Upper lobe of left lung (tissue), 6 donors: ENCODE measurements at regions not wholly inside any gene's neighbourhood (a gene's known extent, or its start where the extent isn't known, plus 50 kb on each side); places are given as distances from the start of the nearest gene placed in this dataset.
"Not testable (repeated sequence)": the region's sequence is repeated elsewhere in the genome, so short reads cannot be mapped to it uniquely, and the experiment has no call there.

Experiments
- ATAC-seq, 2 donors: fragments of 200-7000 bp; cut with Tn5 transposase; one replicate each; pipeline ENCODE4 v1.9.1; 2022; ENCODE audit warnings: mild to moderate bottlenecking in 2 of 2, moderate library complexity in 2 of 2; ENCODE audit not compliant: low FRiP score in 2 of 2
- DNase-seq, 2 donors: peaks; one replicate each; pipeline ENCODE4 v3.0.0-alpha.2; 2019 to 2020
- H3K27ac ChIP-seq, 4 donors: fragments of 200-600 bp; sonication (generic); one replicate each; pipeline ENCODE4 v1.5.1; 2016 to 2019
- H3K27me3 ChIP-seq, 4 donors: fragments of 200-600 bp; sonication (generic); one replicate each; pipeline ENCODE4 v1.5.1; 2017 to 2019
- H3K36me3 ChIP-seq, 4 donors: fragments of 200-600 bp; sonication (generic); one replicate each; pipeline ENCODE4 v1.5.1; 2016 to 2019
- H3K4me1 ChIP-seq, 4 donors: fragments of 200-600 bp; sonication (generic); one replicate each; pipeline ENCODE4 v1.5.1; 2018 to 2019
- H3K4me3 ChIP-seq, 4 donors: fragments of 200-600 bp; sonication (generic); one replicate each; pipeline ENCODE4 v1.5.1; 2017 to 2019; ENCODE audit warnings: mild to moderate bottlenecking in 2 of 4, moderate library complexity in 1 of 4
- H3K9me3 ChIP-seq, 4 donors: fragments of 200-600 bp; sonication (generic); one replicate each; pipeline ENCODE4 v1.5.1; 2018 to 2019
- EP300 ChIP-seq, 4 donors: sonication (generic); formaldehyde crosslinking; IDR thresholded peaks; one replicate each; pipeline ENCODE4 v1.5.1; 2017; ENCODE audit warnings: antibody characterized with exemption in 4 of 4, control low read depth in 2 of 4
- POLR2A ChIP-seq, 4 donors: fragments of 450-650 bp; IDR thresholded peaks; one replicate each; pipeline ENCODE4 v1.5.1; 2016 to 2017; ENCODE audit warnings: antibody characterized with exemption in 4 of 4, mild to moderate bottlenecking in 2 of 4
- POLR2AphosphoS5 ChIP-seq, 2 donors: sonication (generic); formaldehyde crosslinking; IDR thresholded peaks; one replicate each; pipeline ENCODE4 v1.5.1; 2017; ENCODE audit warnings: antibody characterized with exemption in 2 of 2
- WGBS, 2 donors: methylation state at CpG; one replicate each; pipeline ENCODE4 v1.1.5; 2017 to 2018; 5-methylcytosine and 5-hydroxymethylcytosine counted together
- TF ChIP-seq, protein P1 (sequence below), 6 experiments: fragments of 450-650 bp in 4 of 6; fragments of 200-600 bp in 2 of 6; sonication (generic) in 2 of 6; IDR thresholded peaks; one replicate each; pipeline ENCODE4 v1.5.1; 2016 to 2019; ENCODE audit warnings: antibody characterized with exemption in 6 of 6
- donor health status: DM: no; HTN: no; CAD: no; lungs with moderate emphysema.
- donor health status: DM: no; HTN: yes; CAD: no; lungs with severe emphysema.

DNA sequence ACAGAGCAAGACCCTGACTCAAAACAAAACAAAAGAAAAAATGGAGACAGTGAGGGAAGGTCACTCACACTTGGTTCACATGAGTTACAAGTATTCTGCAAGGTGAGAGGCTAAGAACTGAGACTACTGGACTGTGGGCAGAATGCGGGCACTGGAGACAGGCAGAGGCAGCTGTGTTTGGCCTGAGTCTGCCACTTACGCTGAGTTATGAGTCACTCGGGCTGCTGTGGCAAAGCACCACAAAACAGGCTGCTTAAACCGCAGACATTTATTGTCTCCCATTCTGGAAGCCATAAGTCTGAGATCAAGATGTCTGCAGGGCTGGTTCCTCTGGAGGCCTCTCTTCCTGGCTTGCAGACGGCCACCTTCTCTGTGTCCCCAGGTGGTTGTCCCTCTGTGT lies 122.8 kb downstream of the SHANK2 start:
- no peak for ATAC-seq
- Histone ChIP-seq H3K27me3 (no peaks in the 10 kb centered on the region), H3K27ac (no peak overlapping the region), H3K9me3 (no peaks in the 10 kb centered on the region), H3K4me3 (no peak overlapping the region), H3K4me1 (no peaks in the 10 kb centered on the region), H3K36me3 (no peaks in the 10 kb centered on the region)
- 82 to 94% methylated on average over 5 of the region's 5 CpGs for WGBS, 2 donors
- DNase-seq = no peak
- TF ChIP-seq POLR2A (IDR thresholded peaks at IDR 0.05) (no peak), EP300 (IDR thresholded peaks at IDR 0.05) (no peak), POLR2AphosphoS5 (IDR thresholded peaks at IDR 0.05) (no peak)
- TF ChIP-seq, protein P1, sequence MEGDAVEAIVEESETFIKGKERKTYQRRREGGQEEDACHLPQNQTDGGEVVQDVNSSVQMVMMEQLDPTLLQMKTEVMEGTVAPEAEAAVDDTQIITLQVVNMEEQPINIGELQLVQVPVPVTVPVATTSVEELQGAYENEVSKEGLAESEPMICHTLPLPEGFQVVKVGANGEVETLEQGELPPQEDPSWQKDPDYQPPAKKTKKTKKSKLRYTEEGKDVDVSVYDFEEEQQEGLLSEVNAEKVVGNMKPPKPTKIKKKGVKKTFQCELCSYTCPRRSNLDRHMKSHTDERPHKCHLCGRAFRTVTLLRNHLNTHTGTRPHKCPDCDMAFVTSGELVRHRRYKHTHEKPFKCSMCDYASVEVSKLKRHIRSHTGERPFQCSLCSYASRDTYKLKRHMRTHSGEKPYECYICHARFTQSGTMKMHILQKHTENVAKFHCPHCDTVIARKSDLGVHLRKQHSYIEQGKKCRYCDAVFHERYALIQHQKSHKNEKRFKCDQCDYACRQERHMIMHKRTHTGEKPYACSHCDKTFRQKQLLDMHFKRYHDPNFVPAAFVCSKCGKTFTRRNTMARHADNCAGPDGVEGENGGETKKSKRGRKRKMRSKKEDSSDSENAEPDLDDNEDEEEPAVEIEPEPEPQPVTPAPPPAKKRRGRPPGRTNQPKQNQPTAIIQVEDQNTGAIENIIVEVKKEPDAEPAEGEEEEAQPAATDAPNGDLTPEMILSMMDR (IDR thresholded peaks at IDR 0.05) = no peak

DNA sequence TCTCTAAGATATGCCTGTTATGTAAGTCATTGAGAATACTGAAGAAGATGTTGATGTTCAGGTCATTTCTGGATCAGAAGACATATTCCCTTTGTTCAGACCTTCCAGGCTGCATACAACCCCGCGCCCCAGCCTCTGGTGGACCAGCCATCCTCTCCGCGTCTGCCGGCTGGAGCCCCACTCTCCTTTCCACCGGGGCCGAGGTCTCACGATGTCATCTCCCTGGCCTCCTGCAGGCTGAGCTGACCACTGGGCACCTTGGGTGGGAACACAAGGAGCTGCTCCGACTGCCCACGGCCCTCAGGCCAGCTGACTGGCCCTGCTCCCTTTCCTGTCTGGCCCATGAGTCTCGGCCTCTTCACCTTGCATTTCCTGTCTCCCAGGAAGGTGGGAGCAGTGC lies 124.6 kb downstream of the SHANK2 start:
- H3K36me3 ChIP-seq = no peaks in the 10 kb centered on the region
- H3K4me3 ChIP-seq = no peak overlapping the region
- 86 to 88% methylated on average over 11 of the region's 11 CpGs for WGBS, 2 donors
- H3K9me3 ChIP-seq = no peaks in the 10 kb centered on the region
- TF ChIP-seq, protein P1 (IDR thresholded peaks at IDR 0.05) = no peak
- TF ChIP-seq POLR2AphosphoS5 (IDR thresholded peaks at IDR 0.05) (no peak), POLR2A (IDR thresholded peaks at IDR 0.05) (no peak), EP300 (IDR thresholded peaks at IDR 0.05) (no peak)
- no peak overlapping the region for H3K27ac ChIP-seq
- no peaks in the 10 kb centered on the region for H3K4me1 ChIP-seq
- no peaks in the 10 kb centered on the region for H3K27me3 ChIP-seq
- ATAC-seq (no peak), DNase-seq (peak in 1 of 2 donors; percentile 60)

DNA sequence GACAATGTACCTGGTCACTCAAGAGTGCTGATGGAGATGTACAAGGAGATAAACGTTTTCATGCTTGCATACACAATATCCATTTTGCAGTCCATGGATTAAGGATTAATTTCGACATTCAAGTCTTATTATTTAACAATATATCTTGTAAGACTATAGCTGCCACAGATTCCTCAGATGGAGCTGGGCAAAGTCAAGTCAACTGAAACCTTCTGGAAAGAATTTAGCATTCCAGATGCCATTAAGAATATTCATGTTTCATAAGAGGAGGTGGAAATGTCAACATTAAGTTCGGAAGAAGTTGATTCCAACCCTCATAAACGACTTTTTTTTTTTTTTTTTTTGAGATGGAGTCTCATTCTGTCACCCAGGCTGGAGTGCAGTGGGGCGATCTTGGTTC lies 126.0 kb downstream of the SHANK2 start:
- not testable (repeated sequence) for H3K9me3 ChIP-seq, DNase-seq, H3K27me3 ChIP-seq, H3K36me3 ChIP-seq, H3K4me1 ChIP-seq, H3K27ac ChIP-seq, H3K4me3 ChIP-seq, ATAC-seq
- 64 to 67% methylated on average over 5 of the region's 5 CpGs for WGBS, 2 donors

DNA sequence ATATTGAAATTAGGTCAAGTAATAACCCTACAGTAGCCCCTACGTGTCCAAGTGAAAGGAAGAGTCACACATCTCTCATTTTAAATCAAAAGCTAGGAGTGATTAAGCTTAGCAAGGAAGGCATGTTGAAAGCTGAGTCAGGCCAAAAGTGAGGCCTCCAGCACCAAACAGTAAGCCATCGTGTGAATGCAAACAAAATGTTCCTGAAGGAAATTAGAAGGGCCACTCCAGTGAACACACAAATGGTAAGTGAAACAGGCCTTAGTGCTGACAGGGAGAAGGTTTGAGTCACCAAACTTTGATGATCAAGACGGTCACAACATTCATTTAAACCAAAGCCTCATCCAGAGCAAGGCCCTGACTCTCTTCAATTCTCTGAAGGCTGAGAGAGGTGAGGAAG lies 127.2 kb downstream of the SHANK2 start:
- 55 to 59% methylated on average over 3 of the region's 3 CpGs for WGBS, 2 donors
- H3K27me3 ChIP-seq = no peaks in the 10 kb centered on the region
- no peak overlapping the region for H3K4me3 ChIP-seq
- DNase-seq (no peak), ATAC-seq (no peak)
- H3K9me3 ChIP-seq = no peaks in the 10 kb centered on the region
- H3K36me3 ChIP-seq = no peaks in the 10 kb centered on the region
- no peak for TF ChIP-seq POLR2AphosphoS5 (IDR thresholded peaks at IDR 0.05)
- no peak for TF ChIP-seq POLR2A (IDR thresholded peaks at IDR 0.05)
- TF ChIP-seq, protein P1 (IDR thresholded peaks at IDR 0.05) = no peak
- TF ChIP-seq EP300 (IDR thresholded peaks at IDR 0.05) = no peak
- H3K4me1 ChIP-seq = peaks cover 0 to 5% (median 0%) of the 10 kb centered on the region in 4 donors
- H3K27ac ChIP-seq = no peak overlapping the region

DNA sequence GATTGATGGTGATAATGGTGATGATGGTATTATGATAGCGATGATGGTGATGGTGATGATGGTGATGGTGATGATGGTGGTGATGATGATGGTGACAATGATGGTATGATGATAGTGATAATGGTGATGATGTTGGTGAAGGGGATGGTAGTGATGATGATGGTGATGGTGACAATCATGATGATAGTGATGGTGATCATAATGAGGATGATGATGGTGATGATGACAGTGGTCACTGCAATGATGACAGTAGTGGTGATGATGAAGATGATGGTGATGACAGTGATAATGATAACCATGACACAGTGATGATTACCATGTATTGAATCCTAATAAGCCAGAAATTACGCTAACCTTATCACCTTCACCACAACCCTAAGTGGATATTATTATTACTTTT lies 128.2 kb downstream of the SHANK2 start:
- H3K27ac ChIP-seq = no peak overlapping the region
- DNase-seq (no peak), ATAC-seq (no peak)
- 82 to 90% methylated on average over 2 of the region's 2 CpGs for WGBS, 2 donors
- no peaks in the 10 kb centered on the region for H3K27me3 ChIP-seq
- no peak for TF ChIP-seq POLR2AphosphoS5 (IDR thresholded peaks at IDR 0.05)
- TF ChIP-seq POLR2A (IDR thresholded peaks at IDR 0.05) = no peak
- TF ChIP-seq, protein P1 (IDR thresholded peaks at IDR 0.05) = no peak
- no peak for TF ChIP-seq EP300 (IDR thresholded peaks at IDR 0.05)
- peaks cover 0 to 6% (median 0%) of the 10 kb centered on the region in 4 donors for H3K4me1 ChIP-seq
- no peaks in the 10 kb centered on the region for H3K9me3 ChIP-seq
- no peaks in the 10 kb centered on the region for H3K36me3 ChIP-seq
- H3K4me3 ChIP-seq = no peak overlapping the region
